ENCODE measurements at regions not wholly inside any gene's neighbourhood (a gene's known extent, or its start where the extent isn't known, plus 50 kb on each side); places are given as distances from the start of the nearest gene placed in this dataset.

GRCh38 chr4:141802333-141802732 is 165.9 kb downstream of the IL15 start:
- TF ChIP-seq CTCF (IDR thresholded peaks at IDR 0.05) (no peak), POLR2A (IDR thresholded peaks at IDR 0.05) (no peak)

Data from right lobe of liver (tissue), 4 donors.